ENCODE measurements at regions not wholly inside any gene's neighbourhood (a gene's known extent, or its start where the extent isn't known, plus 50 kb on each side); places are given as distances from the start of the nearest gene placed in this dataset.

DNA sequence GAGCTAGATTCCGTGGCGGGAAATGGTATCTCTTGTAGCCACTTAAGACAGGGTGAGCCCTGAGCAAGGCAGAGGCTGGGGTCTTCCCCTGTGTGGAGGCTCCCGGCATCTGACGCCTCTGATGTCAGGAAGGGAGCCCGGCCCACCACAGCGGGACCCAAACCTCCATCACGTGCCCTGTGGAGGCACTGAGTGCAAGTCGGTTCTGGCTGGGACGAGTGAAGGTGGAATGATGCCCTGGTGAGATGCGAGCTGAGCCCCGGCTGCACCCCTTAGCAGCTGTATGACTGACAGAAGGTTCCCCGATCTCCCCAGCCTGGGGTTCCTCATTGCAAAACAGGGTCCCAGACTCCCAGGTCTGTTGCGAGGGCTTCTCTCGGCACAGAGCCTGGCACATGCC lies 187.4 kb upstream of the TNRC6C start:
- DNase-seq (ENCODE audit: extremely low read depth in 1 of 2, low read depth in 1 of 2) = no peak

GRCh38 chr17:77771587-77771986 lies 186.9 kb upstream of the TNRC6C start:
- DNase-seq (ENCODE audit: extremely low read depth in 1 of 2, low read depth in 1 of 2) = no peak

DNA sequence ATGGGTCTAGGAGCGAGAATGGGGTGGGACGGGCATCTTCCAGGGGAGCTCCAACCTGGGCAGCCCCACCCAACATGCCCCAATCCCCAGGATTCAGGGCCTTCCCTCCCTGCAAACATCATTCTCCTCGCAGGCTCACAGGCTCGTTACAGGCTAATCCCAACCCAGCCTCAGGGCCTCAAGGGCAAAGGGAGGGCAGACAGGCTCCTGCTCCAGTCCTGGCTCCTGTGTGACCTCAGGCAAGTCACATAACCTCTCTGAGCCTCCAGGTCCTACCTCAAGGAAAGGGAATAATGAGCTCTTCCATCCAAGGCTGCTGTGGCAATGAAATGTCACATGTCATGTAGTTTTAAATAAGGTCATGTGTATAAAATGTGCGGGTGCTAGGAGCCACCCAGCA lies 186.5 kb upstream of the TNRC6C start:
- no peak for DNase-seq (ENCODE audit: extremely low read depth in 1 of 2, low read depth in 1 of 2)

- peak; percentile 28 to 33 for DNase-seq (ENCODE audit: extremely low read depth in 1 of 2, low read depth in 1 of 2)
Measured at GRCh38 chr17:77772461-77772897, 186.0 kb upstream of the TNRC6C start.

- no peak for DNase-seq (ENCODE audit: extremely low read depth in 1 of 2, low read depth in 1 of 2)
Measured at GRCh38 chr17:77772899-77773358, 185.6 kb upstream of the TNRC6C start.

DNA sequence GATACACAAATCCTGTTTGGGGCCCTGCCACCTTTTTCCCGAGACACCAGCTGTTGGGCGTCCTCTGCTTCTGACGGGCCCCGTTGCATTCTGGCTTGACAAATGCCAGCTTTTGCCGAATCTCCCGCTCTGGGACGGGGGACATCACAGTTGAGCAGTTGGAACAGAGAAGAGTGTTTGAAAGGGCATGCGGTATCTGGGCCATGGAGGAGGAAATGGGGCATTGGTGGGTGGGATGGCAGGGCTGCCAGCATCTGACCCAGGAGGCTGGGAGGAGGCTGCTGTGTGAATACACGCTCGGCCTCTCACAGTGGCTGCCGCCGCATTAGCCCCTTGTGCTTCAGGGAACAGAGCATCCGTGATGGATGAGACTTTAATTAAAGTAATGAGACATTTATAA lies 184.3 kb upstream of the TNRC6C start:
- DNase-seq (ENCODE audit: extremely low read depth in 1 of 2, low read depth in 1 of 2) = no peak

DNA sequence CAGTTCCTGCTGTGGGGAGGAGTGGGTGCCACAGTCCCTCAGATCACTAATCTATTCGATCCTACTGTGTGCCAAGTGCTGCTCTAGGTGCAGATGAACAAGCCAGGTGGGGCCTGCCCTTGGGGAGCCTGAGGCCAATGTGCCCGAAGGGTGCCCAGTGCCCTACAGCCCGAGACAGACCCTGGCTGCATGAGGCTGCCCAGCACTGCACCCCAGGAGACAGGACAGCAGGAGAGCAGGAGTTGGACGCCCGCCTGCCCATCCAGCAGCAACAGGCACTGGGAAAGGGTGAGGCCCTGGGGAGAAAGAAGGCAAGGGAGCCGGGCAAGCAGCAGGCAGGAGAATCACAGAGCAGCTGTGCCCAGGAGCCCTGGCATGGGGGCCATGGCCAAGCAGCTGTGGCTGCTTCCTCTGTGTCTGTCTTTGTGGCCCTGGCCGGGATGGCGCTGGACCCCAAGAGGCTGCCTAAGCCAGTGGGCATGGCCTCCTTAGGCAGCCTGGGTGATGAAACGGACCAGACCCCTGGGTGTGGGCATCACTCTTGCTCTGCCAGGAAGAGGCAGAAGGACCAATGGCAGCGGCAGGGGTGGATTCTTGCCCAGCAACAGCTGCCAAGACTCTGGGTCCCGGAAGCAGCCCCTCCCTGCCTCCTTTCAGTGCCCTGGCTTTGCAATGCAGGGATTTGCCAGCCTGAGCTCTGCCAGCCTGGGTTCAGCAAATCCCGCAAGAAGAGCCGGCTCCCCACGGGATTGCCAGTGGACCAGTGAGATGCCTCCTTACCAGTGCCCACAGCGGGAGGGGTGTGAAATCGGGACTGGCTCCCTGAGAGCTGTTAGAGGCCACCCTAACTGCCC lies 179.6 kb upstream of the TNRC6C start:
- DNase-seq (ENCODE audit: extremely low read depth in 1 of 2, low read depth in 1 of 2) = no peak

DNA sequence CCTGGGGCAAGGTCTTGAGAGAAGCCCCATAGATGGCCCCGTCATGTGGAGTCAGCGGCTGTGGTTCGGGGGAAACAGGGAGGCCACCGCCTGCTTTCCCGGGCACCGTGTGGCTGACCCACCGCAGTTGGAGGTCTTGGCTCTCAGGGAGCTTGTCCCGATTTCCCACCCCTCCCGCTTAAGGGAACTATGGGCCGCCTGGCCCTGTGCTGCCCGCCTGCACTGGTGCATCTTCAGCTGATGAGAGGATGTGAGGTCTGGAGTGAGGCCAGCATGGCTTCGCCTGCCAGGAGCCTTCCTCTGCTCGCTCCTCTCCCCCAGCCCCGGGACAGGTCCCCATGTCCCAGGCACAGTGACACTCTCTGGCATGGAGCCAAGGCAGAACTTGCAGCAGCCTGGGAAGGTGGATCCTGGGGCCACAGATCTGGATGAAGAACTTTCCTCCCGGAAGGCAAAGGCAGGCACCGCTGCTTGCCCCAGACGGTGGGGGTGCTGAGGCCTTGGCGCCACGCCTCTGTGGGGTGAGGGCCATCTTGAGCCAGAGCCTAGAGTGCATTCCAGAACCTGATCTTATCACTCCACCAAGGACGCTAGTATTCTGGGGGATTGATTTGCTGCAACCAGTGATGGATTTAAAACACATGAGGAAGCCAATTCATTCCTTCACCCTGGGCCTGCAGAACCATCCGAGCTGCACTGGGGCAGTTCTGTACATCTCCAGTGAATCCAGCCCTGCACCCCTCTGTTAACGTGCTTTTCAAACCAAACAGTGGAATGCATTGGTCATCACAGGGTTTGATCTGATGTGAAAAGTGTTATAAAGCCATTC lies 178.6 kb upstream of the TNRC6C start:
- no peak for DNase-seq (ENCODE audit: extremely low read depth in 1 of 2, low read depth in 1 of 2)

- DNase-seq (ENCODE audit: extremely low read depth in 1 of 2, low read depth in 1 of 2) = no peak
Measured at GRCh38 chr17:77781536-77781935, 177.0 kb upstream of the TNRC6C start.

DNA sequence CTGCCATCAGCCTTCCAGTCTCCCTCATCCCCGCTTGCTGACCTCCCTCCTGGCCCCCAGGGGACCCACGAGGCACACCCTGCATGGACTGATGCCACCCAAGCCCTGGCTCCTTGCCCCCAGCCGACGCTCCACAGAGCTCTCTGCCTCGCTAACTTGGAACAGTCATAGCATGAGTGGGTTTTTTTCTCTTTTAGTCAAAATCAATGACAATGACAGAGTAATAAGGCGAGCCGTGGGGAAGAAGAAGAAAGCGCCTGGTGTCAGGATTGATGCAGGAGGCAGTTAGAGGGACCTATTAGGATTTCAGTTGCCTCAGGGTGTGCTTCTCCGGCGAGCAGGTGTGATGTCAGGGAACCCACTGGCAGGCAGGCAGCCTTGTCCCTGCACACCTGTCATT lies 176.3 kb upstream of the TNRC6C start:
- DNase-seq (ENCODE audit: extremely low read depth in 1 of 2, low read depth in 1 of 2) = no peak

- no peak for DNase-seq (ENCODE audit: extremely low read depth in 1 of 2, low read depth in 1 of 2)
Measured at GRCh38 chr17:77782611-77783010, 175.9 kb upstream of the TNRC6C start.

GRCh38 chr17:77783991-77784820 lies 174.3 kb upstream of the TNRC6C start:
- peak; percentile 27 to 47 for DNase-seq (ENCODE audit: extremely low read depth in 1 of 2, low read depth in 1 of 2)

GRCh38 chr17:77785312-77785905 lies 173.1 kb upstream of the TNRC6C start:
- no peak for DNase-seq (ENCODE audit: extremely low read depth in 1 of 2, low read depth in 1 of 2)

GRCh38 chr17:77786090-77786489 lies 172.4 kb upstream of the TNRC6C start:
- no peak for DNase-seq (ENCODE audit: extremely low read depth in 1 of 2, low read depth in 1 of 2)

DNA sequence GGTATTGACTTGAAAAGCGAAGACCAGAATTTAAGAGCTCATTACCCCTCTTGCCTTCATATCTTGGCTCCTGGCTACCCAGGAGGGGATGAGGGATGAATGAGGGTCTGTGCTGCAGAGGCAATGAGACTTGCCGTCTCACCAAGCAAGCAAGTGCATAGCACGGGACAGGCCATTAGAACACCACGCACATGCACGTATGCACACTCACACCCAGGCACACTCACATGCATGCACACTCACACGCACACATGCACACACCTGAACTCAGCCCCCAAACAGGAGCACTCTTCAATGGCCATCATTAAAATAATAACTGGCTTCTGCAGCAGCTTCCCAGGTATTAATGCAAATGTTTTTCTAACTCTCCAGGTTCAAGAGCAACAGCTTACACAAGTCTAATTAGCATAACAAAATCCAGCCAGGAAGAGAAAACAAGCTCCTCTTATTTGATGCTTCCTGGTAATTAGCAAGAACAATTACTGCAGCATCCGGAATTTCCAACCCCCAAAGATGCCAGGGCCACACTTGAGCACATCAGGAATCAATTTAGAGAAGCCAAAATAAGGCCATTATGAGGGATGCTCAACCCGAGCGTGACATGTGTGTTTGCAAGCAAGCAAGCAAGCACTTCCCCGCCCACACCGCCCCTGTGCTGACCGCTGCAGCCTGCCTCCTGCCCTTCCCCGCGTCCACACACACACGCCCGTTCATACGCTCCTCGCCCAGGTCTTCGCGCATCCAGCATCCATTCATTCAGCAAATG lies 171.6 kb upstream of the TNRC6C start:
- no peak for DNase-seq (ENCODE audit: extremely low read depth in 1 of 2, low read depth in 1 of 2)

DNA sequence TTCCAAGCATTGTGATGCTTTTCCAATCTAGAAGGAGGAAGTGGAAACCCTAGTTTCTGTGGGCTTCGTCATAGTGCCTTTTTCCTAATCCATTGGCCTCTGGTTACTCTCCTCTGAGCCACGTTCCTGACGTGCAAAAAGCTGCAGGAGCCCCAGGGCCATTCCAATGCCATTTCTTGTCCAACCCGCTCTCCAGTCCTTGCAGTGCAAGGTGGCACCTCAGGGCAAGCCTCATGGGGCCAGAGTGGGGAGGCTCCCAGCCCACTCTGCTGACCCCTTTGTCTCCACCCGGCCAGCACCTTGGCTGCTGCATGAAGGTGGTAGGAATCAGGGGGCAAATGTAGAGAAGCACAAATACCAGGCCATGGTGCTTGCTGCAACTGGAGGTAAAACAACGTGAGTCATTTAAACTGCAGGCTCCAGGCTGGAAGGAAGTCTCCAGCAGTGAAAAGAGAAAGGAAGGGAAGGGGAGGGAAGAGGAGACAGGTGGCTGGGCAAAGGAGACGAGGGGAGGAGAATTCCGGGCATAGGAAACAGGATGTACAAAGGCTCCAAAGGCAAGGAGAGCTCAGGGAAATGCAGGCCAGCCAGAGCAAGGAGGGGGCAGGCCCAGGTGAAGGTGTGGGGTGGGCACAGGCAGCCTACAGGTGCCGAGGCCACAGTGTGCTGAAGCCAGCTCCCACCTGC lies 168.2 kb upstream of the TNRC6C start:
- no peak for DNase-seq (ENCODE audit: extremely low read depth in 1 of 2, low read depth in 1 of 2)

DNA sequence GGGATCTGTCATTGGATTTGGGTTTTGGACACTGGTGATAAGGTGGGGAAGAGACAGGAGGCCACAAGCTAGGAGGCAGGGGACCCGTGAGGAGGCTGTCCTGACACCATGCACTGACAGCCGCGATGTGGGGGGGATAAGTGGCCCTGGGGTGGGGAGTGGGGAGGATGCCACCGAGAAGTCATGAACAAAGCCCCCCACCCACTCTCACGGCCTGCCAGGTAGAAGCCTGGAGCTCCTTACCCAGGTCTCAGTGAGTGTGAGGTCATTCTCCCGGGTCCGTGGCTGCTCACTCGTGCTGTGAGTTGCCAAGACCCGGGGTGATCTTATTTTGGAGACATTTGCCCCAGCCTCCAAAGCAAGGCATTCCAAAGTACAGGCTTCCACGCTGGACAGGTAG lies 165.9 kb upstream of the TNRC6C start:
- no peak for DNase-seq (ENCODE audit: extremely low read depth in 1 of 2, low read depth in 1 of 2)

GRCh38 chr17:77793146-77793970 lies 165.1 kb upstream of the TNRC6C start:
- no peak for DNase-seq (ENCODE audit: extremely low read depth in 1 of 2, low read depth in 1 of 2)

DNA sequence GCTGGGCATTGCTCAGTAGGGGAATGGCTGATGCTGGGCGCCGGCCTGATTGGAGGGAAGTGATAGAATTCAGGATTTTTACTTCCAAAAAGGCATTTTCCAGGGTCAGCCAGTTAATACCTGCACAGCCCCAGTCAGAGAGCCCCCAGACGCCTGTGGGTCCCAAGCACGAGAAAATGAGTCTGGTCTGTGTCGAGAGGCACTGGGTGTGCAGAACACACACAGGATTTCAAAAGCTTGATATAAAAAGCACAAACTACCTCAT lies 164.6 kb upstream of the TNRC6C start:
- DNase-seq (ENCODE audit: extremely low read depth in 1 of 2, low read depth in 1 of 2) = no peak
